Esophagus muscularis mucosa (tissue), 4 donors: ENCODE measurements at regions not wholly inside any gene's neighbourhood (a gene's known extent, or its start where the extent isn't known, plus 50 kb on each side); places are given as distances from the start of the nearest gene placed in this dataset.

Experiments
- DNase-seq: peaks from one replicate; pipeline ENCODE4 v3.0.0-alpha.2; 2017; ENCODE audit errors: extremely low spot score
- H3K27ac ChIP-seq, 4 donors: fragments of 200-600 bp; sonication (generic); replicated peaks in 1 of 4; 1 replicate in 3 of 4; 2 replicates in 1 of 4; pipeline ENCODE4 v1.5.1; 2016 to 2019; ENCODE audit warnings: mild to moderate bottlenecking in 1 of 4
- H3K27me3 ChIP-seq, 4 donors: fragments of 200-600 bp; sonication (generic); one replicate each; pipeline versions ENCODE4 v1.5.1 to v1.6.0; 2016 to 2019
- H3K36me3 ChIP-seq, 4 donors: fragments of 200-600 bp; sonication (generic); one replicate each; pipeline ENCODE4 v1.5.1; 2016 to 2019
- H3K4me1 ChIP-seq, 4 donors: fragments of 200-600 bp; sonication (generic); one replicate each; pipeline ENCODE4 v1.5.1; 2016 to 2019
- H3K4me3 ChIP-seq, 4 donors: fragments of 200-600 bp; sonication (generic); 1 replicate in 2 of 4; 2 replicates in 2 of 4; pipeline ENCODE4 v1.5.1; 2016 to 2019; ENCODE audit warnings: mild to moderate bottlenecking in 4 of 4, moderate library complexity in 1 of 4
- H3K9me3 ChIP-seq, 4 donors: fragments of 200-600 bp; sonication (generic); 1 replicate in 3 of 4; 2 replicates in 1 of 4; pipeline ENCODE4 v1.5.1; 2016 to 2019
- EP300 ChIP-seq: sonication (generic); formaldehyde crosslinking; IDR thresholded peaks from one replicate; pipeline ENCODE4 v1.6.1; 2017; ENCODE audit warnings: antibody characterized with exemption
- POLR2A ChIP-seq: fragments of 450-650 bp; IDR thresholded peaks from one replicate; pipeline ENCODE4 v1.6.1; 2017; ENCODE audit warnings: antibody characterized with exemption, moderate library complexity, mild to moderate bottlenecking, low read depth
- POLR2AphosphoS5 ChIP-seq, 2 donors: sonication (generic); formaldehyde crosslinking; IDR thresholded peaks; one replicate each; pipeline ENCODE4 v1.6.1; 2017; ENCODE audit warnings: antibody characterized with exemption in 2 of 2
- WGBS: methylation state at CpG from one replicate; pipeline ENCODE4 v1.1.5; 2018; 5-methylcytosine and 5-hydroxymethylcytosine counted together
- intact Hi-C: fragments of 100-400 bp; cut with DNase I; formaldehyde crosslinking; loops from one replicate; pipeline ENCODE4 v1.15.1; 2023
- TF ChIP-seq, protein P1 (sequence below), 3 experiments: fragments of 200-600 bp in 2 of 3; fragments of 450-650 bp in 1 of 3; sonication (generic) in 2 of 3; IDR thresholded peaks; one replicate each; pipeline ENCODE4 v1.5.1; 2017 to 2019; ENCODE audit warnings: antibody characterized with exemption in 3 of 3, mild to moderate bottlenecking in 2 of 3, moderate library complexity in 1 of 3

DNA sequence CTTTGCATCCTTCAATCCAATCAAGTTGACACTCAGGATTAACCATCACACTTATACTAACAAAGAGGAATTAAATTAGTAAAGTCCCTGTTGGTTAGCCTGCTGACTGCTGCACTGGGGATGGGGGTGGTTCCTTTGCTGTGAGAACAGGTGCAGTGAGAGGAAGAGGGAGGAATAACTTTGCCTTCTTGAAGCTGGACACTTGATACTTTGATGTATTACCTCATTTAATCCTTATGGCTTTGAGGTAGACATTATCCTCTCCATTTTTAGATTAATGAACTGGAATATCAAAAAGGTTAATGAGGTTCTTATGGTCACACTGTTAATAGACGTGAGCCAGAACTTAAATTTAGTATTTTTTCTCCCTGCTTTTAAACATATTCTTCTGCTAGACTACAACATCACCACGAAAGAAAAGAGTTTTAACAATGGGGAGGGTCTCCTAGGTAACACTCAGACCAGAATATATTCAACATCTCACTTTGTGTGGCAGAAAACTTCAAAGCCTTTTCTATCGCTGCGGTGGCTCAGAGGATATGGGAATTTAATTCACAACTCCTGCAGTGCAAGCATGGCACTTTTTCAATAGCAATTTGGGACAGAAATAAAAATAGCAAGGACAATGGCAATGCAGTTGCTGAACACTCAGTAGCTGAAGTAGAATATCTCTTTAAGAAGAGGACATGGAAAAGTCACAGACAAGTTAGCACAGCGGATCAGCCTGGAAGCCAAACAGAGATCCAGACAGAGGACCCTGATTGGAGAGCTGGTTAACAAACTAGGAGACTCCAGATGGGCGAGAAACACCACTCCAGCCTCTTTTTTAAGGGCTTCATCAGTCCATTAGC is 68.8 kb upstream of the DNAH14 start:
- no peak for TF ChIP-seq POLR2A
- TF ChIP-seq POLR2AphosphoS5 (IDR thresholded peaks at IDR 0.05) = no peak
- TF ChIP-seq, protein P1, sequence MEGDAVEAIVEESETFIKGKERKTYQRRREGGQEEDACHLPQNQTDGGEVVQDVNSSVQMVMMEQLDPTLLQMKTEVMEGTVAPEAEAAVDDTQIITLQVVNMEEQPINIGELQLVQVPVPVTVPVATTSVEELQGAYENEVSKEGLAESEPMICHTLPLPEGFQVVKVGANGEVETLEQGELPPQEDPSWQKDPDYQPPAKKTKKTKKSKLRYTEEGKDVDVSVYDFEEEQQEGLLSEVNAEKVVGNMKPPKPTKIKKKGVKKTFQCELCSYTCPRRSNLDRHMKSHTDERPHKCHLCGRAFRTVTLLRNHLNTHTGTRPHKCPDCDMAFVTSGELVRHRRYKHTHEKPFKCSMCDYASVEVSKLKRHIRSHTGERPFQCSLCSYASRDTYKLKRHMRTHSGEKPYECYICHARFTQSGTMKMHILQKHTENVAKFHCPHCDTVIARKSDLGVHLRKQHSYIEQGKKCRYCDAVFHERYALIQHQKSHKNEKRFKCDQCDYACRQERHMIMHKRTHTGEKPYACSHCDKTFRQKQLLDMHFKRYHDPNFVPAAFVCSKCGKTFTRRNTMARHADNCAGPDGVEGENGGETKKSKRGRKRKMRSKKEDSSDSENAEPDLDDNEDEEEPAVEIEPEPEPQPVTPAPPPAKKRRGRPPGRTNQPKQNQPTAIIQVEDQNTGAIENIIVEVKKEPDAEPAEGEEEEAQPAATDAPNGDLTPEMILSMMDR (IDR thresholded peaks at IDR 0.05) = no peak
- TF ChIP-seq EP300 = no peak

DNA sequence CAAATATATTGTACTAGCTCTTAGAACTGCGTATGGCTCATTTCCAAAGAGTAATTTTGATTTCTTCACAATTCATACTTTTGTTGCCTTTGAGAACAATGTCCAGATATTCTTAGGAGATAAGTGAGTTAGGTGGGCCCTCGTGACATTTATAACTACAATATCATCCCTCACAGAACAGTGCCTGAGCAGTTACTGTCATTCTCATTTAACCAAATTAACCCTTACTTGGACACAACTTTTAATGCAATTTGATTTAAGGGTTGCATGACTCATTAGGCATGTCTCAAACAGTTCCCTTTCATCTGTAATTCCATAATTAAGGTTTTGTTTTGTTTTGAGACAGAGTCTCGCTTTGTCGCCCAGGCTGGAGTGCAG is 68.1 kb upstream of the DNAH14 start:
- no peak overlapping the region for H3K4me3 ChIP-seq
- H3K27me3 ChIP-seq = peaks cover 0 to 5% (median 0%) of the 10 kb centered on the region in 4 donors
- no peaks in the 10 kb centered on the region for H3K4me1 ChIP-seq
- H3K9me3 ChIP-seq = peaks cover 0 to 8% (median 1%) of the 10 kb centered on the region in 4 donors
- no peaks in the 10 kb centered on the region for H3K36me3 ChIP-seq
- no peak for DNase-seq
- TF ChIP-seq POLR2A = no peak
- no peak for TF ChIP-seq POLR2AphosphoS5 (IDR thresholded peaks at IDR 0.05)
- TF ChIP-seq, protein P1 (IDR thresholded peaks at IDR 0.05) = no peak
- no peak for TF ChIP-seq EP300
- intact Hi-C loops = no loop called here
- no peak overlapping the region for H3K27ac ChIP-seq
- 57% methylated on average over 4 of the region's 4 CpGs for WGBS

More for the DNA sequence above, 68.8 kb upstream of the DNAH14 start:
- no peaks in the 10 kb centered on the region for H3K4me1 ChIP-seq
- H3K36me3 ChIP-seq = no peaks in the 10 kb centered on the region
- no peak for DNase-seq
- H3K4me3 ChIP-seq = no peak overlapping the region
- peaks cover 0 to 5% (median 0%) of the 10 kb centered on the region in 4 donors for H3K27me3 ChIP-seq
- peaks cover 0 to 3% (median 0%) of the 10 kb centered on the region in 4 donors for H3K9me3 ChIP-seq
- 54% methylated on average over 6 of the region's 6 CpGs for WGBS
- intact Hi-C loops = no loop called here
- no peak overlapping the region for H3K27ac ChIP-seq

DNA sequence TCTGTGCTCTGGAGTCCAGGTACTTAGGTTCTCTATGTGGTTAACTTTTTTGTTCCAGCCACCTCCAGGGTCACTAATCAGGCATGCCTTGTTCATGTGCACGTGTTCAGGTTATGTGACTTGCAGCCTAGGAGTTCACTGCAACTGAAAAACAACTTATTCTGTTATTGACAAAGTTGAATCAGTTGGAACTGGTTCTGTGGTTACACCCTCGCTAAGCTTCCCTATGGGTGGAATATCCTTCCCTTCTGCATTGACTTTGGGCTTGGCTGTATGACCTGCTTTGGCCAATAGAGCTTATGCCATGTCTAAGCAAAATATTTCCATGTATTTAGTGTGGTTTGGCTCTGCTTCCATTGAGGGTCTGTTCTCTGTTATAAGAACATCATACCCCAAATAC is 66.0 kb upstream of the DNAH14 start:
- DNase-seq = no peak
- TF ChIP-seq, protein P1 (IDR thresholded peaks at IDR 0.05) = no peak
- no peak for TF ChIP-seq POLR2AphosphoS5 (IDR thresholded peaks at IDR 0.05)
- no peak for TF ChIP-seq POLR2A
- no peak for TF ChIP-seq EP300

DNA sequence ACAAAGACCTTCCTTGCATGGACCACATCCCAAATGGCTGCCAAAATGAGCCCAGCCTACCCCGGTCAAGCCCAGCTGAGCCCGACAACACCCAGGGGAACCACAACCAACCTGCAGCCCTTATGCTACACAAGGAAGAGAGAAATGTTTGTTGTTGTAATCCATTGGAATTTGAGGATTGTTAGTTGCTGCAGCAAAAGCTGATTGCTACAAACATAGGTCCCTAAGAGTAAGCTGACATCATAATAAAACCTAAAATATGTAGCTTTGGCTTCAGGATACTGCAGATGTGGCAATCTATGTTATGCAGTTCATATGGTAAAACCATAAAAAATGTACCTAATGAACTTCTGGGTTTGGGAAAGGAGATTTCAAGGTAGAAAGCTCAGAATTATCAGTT is 65.5 kb upstream of the DNAH14 start:
- Histone ChIP-seq H3K36me3 (no peaks in the 10 kb centered on the region), H3K27ac (no peak overlapping the region), H3K4me1 (no peaks in the 10 kb centered on the region), H3K4me3 (no peak overlapping the region), H3K27me3 (peaks cover 0 to 5% (median 0%) of the 10 kb centered on the region in 4 donors), H3K9me3 (peaks cover 0 to 20% (median 4%) of the 10 kb centered on the region in 4 donors)
- intact Hi-C loops = no loop called here
- TF ChIP-seq, protein P1 (IDR thresholded peaks at IDR 0.05) = no peak
- WGBS = 100% methylated on average over 2 of the region's 2 CpGs
- no peak for DNase-seq

More for the DNA sequence above, 66.0 kb upstream of the DNAH14 start:
- Histone ChIP-seq H3K4me3 (no peak overlapping the region), H3K27ac (no peak overlapping the region), H3K27me3 (peaks cover 0 to 5% (median 0%) of the 10 kb centered on the region in 4 donors), H3K36me3 (no peaks in the 10 kb centered on the region), H3K4me1 (no peaks in the 10 kb centered on the region), H3K9me3 (peaks cover 0 to 20% (median 4%) of the 10 kb centered on the region in 4 donors)
- 92% methylated on average over 2 of the region's 2 CpGs for WGBS
- intact Hi-C loops = no loop called here
